Choroid plexus epithelial cell (primary cell): ENCODE measurements at regions not wholly inside any gene's neighbourhood (a gene's known extent, or its start where the extent isn't known, plus 50 kb on each side); places are given as distances from the start of the nearest gene placed in this dataset.
"Not testable (repeated sequence)": the region's sequence is repeated elsewhere in the genome, so short reads cannot be mapped to it uniquely, and the experiment has no call there.

Source experiments
- DNase-seq: peaks from one replicate; pipeline ENCODE4 v3.0.0-alpha.2; 2010; ENCODE audit warnings: low read depth
- H3K4me3 ChIP-seq: 2 replicates; pipeline ENCODE4 v1.5.1; 2011; ENCODE audit warnings: low read depth, mild to moderate bottlenecking, control low read depth, low read length, moderate library complexity
- CTCF ChIP-seq: conservative IDR thresholded peaks from 2 replicates; pipeline ENCODE4 v1.5.1; 2011; ENCODE audit warnings: low read depth, mild to moderate bottlenecking, control low read depth, inconsistent platforms, low read length, moderate library complexity

- no peak overlapping the region for H3K4me3 ChIP-seq
- no peak for TF ChIP-seq CTCF
- DNase-seq: no peak
Observed at GRCh38 chr12:83603106-83603505, 916.4 kb downstream of the TMTC2 start.

DNA sequence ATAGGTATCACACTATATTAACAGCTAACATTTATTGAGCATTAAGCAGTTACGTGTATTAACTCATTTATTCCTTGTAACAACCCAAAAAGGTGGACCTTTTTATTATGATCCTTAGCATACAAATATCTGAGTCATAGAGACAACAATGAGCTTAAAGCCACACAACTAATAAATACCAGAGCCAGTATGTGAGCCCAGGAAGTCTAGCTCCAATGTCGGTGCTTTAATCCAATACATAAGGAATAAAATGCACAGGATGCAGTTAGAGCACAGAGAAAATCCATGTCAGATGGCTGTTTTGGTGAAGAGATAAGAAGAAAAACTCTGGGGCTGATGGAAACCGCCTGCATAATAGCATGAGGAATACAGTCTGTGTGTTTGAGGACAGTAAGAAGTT, 888.6 kb downstream of the TMTC2 start:
- no peak for TF ChIP-seq CTCF
- no peak for DNase-seq
- H3K4me3 ChIP-seq: no peak overlapping the region

DNA sequence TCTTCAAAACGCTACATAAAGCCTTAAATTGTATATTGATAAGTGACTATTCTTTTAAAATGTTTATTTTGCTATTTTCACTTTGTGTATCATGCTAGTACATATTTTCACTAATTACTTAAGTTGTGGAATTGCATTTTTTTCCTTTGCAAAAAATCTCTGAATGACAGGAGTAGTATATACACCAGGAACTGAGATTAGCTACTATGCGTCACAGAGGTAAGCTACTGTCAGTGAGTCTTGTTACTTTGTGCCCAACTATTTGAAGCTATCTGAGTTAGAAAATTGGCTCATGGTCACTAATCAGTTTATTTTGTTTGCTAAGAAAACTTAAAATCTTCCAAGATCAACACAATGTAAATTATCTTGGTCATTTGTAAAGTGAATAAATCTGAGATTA, 887.4 kb downstream of the TMTC2 start:
- no peak for TF ChIP-seq CTCF

GRCh38 chr12:83573671-83574070, 887.0 kb downstream of the TMTC2 start:
- no peak for TF ChIP-seq CTCF
- DNase-seq: peak; percentile 64
- H3K4me3 ChIP-seq: no peak overlapping the region

More for the DNA sequence above, 887.4 kb downstream of the TMTC2 start:
- no peak for DNase-seq
- no peak overlapping the region for H3K4me3 ChIP-seq

- no peak for TF ChIP-seq CTCF
- no peak for DNase-seq
- no peak overlapping the region for H3K4me3 ChIP-seq
Observed at GRCh38 chr12:83559650-83560049, 872.9 kb downstream of the TMTC2 start.

DNA sequence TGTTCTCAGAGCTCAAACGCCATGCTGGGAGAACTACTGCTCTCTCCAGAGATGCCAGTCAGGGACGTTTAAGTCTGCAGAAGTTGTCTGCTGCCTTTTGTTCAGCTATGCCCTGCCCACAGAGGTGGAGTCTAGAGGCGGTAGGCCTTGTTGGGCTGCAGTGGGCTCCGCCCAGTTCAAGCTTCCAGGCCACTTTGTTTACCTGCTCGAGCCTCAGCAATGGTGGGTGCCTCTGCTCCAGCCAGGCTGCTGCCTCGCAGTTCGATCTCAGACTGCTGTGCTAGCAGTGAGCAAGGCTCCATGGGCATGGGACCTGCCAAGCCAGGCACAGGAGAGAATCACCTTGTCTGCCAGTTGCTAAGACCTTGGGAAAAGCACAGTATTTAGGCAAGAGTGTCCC, 869.3 kb downstream of the TMTC2 start:
- not testable (repeated sequence) for DNase-seq, H3K4me3 ChIP-seq

DNA sequence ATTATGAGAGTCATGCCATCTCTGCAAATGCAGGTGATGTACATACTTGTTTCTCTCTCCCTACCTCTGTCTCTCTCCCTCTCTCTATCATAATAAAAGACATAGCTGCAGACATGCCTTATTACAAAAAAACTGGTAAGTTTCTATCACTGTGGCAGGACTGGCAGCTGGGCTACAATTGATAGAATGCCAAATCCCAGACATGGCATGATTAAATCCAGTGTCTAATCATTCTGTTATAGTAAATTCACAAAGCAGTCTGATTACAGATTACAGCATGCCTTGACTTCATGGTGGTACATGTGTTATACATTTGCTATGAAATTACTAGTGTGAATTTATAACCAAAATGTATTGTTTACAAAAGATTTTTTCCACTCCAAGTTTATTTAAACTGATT, 854.7 kb downstream of the TMTC2 start:
- TF ChIP-seq CTCF: no peak
- H3K4me3 ChIP-seq: no peak overlapping the region
- DNase-seq: no peak

DNA sequence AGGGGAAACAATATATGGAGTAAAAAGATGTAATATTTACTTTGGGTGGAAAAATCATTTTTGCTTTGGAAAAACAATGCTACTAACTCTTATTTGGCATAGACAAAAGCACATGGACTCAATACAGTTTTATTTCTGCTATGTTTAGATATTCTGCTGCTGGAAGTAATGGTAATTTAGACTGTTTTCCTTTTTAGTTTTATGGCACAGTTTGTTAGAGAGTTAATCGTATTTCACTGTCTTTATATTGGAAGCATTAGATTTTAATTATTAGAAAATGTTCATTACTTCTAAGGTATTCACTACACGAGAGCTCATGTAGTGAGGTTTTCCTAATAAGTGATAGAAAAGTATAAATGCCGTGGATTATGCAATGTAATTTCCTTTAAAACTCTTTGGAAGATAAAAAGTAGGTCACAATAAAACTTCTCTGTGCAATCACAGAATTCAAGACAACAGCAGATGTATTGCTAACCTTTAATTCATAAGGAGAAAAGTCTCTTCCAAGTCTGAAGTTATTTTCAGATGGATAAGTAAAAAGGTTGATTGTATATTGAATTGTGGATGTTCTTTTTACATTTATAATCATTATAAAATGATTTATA, 851.8 kb downstream of the TMTC2 start:
- no peak for DNase-seq
- no peak overlapping the region for H3K4me3 ChIP-seq
- no peak for TF ChIP-seq CTCF
